Upper lobe of right lung (tissue), 1 donor: ENCODE measurements at regions not wholly inside any gene's neighbourhood (a gene's known extent, or its start where the extent isn't known, plus 50 kb on each side); places are given as distances from the start of the nearest gene placed in this dataset.

Source experiments
- ATAC-seq: fragments of 200-7000 bp; cut with Tn5 transposase; one replicate; pipeline ENCODE4 v1.9.1; 2020; ENCODE audit warnings: mild to moderate bottlenecking, moderate library complexity
- DNase-seq: peaks from one replicate; pipeline ENCODE4 v3.0.0-alpha.2; 2020
- H3K27ac ChIP-seq: fragments of 200-600 bp; one replicate; pipeline ENCODE4 v1.8.0; 2022
- H3K27me3 ChIP-seq: fragments of 200-600 bp; one replicate; pipeline ENCODE4 v1.8.0; 2022; ENCODE audit warnings: mild to moderate bottlenecking
- H3K36me3 ChIP-seq: fragments of 200-600 bp; one replicate; pipeline ENCODE4 v1.8.0; 2022
- H3K4me1 ChIP-seq: fragments of 200-600 bp; one replicate; pipeline ENCODE4 v1.8.0; 2022
- H3K4me3 ChIP-seq: fragments of 200-600 bp; one replicate; pipeline ENCODE4 v1.8.0; 2022; ENCODE audit warnings: mild to moderate bottlenecking
- H3K9me3 ChIP-seq: fragments of 200-600 bp; one replicate; pipeline ENCODE4 v1.8.0; 2022
- CTCF ChIP-seq: fragments of 200-600 bp; IDR thresholded peaks from one replicate; pipeline ENCODE4 v1.8.0; 2022; ENCODE audit warnings: antibody characterized with exemption
- intact Hi-C: fragments of 100-400 bp; cut with DNase I; formaldehyde crosslinking; loops from one replicate; pipeline ENCODE4 v1.11.0; 2022
- donor health status: DM: no; HTN: yes; CAD: no; lungs with severe emphysema.

- H3K36me3 ChIP-seq, result no peaks in the 10 kb centered on the region
- ATAC-seq (no peak), DNase-seq (no peak)
- H3K9me3 ChIP-seq, result no peaks in the 10 kb centered on the region
- H3K27me3 ChIP-seq, result no peaks in the 10 kb centered on the region
- intact Hi-C loops, result no loop called here
- no peak for TF ChIP-seq CTCF
- H3K27ac ChIP-seq, result no peak overlapping the region
- no peak overlapping the region for H3K4me3 ChIP-seq
- no peaks in the 10 kb centered on the region for H3K4me1 ChIP-seq
Measured at GRCh38 chr1:30419831-30420230, 303.6 kb downstream of the MATN1 start.

GRCh38 chr1:30418939-30419720 lies 304.3 kb downstream of the MATN1 start:
- Histone ChIP-seq H3K27me3 (no peaks in the 10 kb centered on the region), H3K4me1 (no peaks in the 10 kb centered on the region), H3K27ac (no peak overlapping the region), H3K36me3 (no peaks in the 10 kb centered on the region), H3K4me3 (no peak overlapping the region), H3K9me3 (no peaks in the 10 kb centered on the region)
- TF ChIP-seq CTCF, result no peak
- intact Hi-C loops, result no loop called here
- no peak for ATAC-seq
- peak; percentile 39 for DNase-seq

GRCh38 chr1:30418061-30418938 lies 305.1 kb downstream of the MATN1 start:
- Histone ChIP-seq H3K9me3 (no peaks in the 10 kb centered on the region), H3K4me3 (no peak overlapping the region), H3K4me1 (no peaks in the 10 kb centered on the region), H3K27me3 (no peaks in the 10 kb centered on the region), H3K27ac (no peak overlapping the region), H3K36me3 (no peaks in the 10 kb centered on the region)
- DNase-seq, result peak; percentile 46
- intact Hi-C loops, result no loop called here
- TF ChIP-seq CTCF, result no peak
- ATAC-seq, result no peak

GRCh38 chr1:30417701-30418046 lies 305.7 kb downstream of the MATN1 start:
- no peaks in the 10 kb centered on the region for H3K36me3 ChIP-seq
- H3K9me3 ChIP-seq, result no peaks in the 10 kb centered on the region
- TF ChIP-seq CTCF, result no peak
- no peak overlapping the region for H3K27ac ChIP-seq
- no peak overlapping the region for H3K4me3 ChIP-seq
- DNase-seq, result peak; percentile 29
- intact Hi-C loops, result no loop called here
- ATAC-seq, result no peak
- no peaks in the 10 kb centered on the region for H3K4me1 ChIP-seq
- no peaks in the 10 kb centered on the region for H3K27me3 ChIP-seq

- Histone ChIP-seq H3K27ac (no peak overlapping the region), H3K4me3 (no peak overlapping the region), H3K36me3 (no peaks in the 10 kb centered on the region), H3K27me3 (no peaks in the 10 kb centered on the region), H3K4me1 (no peaks in the 10 kb centered on the region), H3K9me3 (no peaks in the 10 kb centered on the region)
- no peak for TF ChIP-seq CTCF
- ATAC-seq (no peak), DNase-seq (peak; percentile 46)
- intact Hi-C loops, result no loop called here
Measured at GRCh38 chr1:30417001-30417700, 306.2 kb downstream of the MATN1 start.
